ENCODE measurements at regions not wholly inside any gene's neighbourhood (a gene's known extent, or its start where the extent isn't known, plus 50 kb on each side); places are given as distances from the start of the nearest gene placed in this dataset.

- DNase-seq (ENCODE audit: low spot score, unreplicated experiment), result no peak
- H3K27me3 Mint-ChIP-seq, result peaks cover 38% of the 10 kb centered on the region
- H3K9me3 Mint-ChIP-seq (ENCODE audit: low read depth), result no peaks in the 10 kb centered on the region
- H3K4me1 Mint-ChIP-seq (ENCODE audit: low read depth), result peaks cover 4% of the 10 kb centered on the region
- TF ChIP-seq CTCF (IDR thresholded peaks at IDR 0.05; ENCODE audit: unreplicated experiment), result no peak
- no peaks in the 10 kb centered on the region for H3K36me3 Mint-ChIP-seq (ENCODE audit: insufficient read depth)
- H3K27ac Mint-ChIP-seq, result no peak overlapping the region
- H3K4me3 Mint-ChIP-seq (ENCODE audit: low read depth), result no peak overlapping the region
Measured at GRCh38 chr1:108034396-108034795, 69.4 kb upstream of the VAV3 start.

- H3K27ac Mint-ChIP-seq, result no peak overlapping the region
- H3K4me1 Mint-ChIP-seq (ENCODE audit: low read depth), result peaks cover 4% of the 10 kb centered on the region
- H3K27me3 Mint-ChIP-seq, result peaks cover 36% of the 10 kb centered on the region
- H3K36me3 Mint-ChIP-seq (ENCODE audit: insufficient read depth), result no peaks in the 10 kb centered on the region
- TF ChIP-seq CTCF (IDR thresholded peaks at IDR 0.05; ENCODE audit: unreplicated experiment), result no peak
- no peak for DNase-seq (ENCODE audit: low spot score, unreplicated experiment)
- H3K4me3 Mint-ChIP-seq (ENCODE audit: low read depth), result no peak overlapping the region
- H3K9me3 Mint-ChIP-seq (ENCODE audit: low read depth), result no peaks in the 10 kb centered on the region
Measured at GRCh38 chr1:108033550-108033951, 68.6 kb upstream of the VAV3 start.

GRCh38 chr1:108028841-108029388 is 63.9 kb upstream of the VAV3 start:
- H3K4me1 Mint-ChIP-seq (ENCODE audit: low read depth), result peaks cover 2% of the 10 kb centered on the region
- H3K9me3 Mint-ChIP-seq (ENCODE audit: low read depth), result peaks cover 4% of the 10 kb centered on the region
- no peak for DNase-seq (ENCODE audit: low spot score, unreplicated experiment)
- no peak overlapping the region for H3K4me3 Mint-ChIP-seq (ENCODE audit: low read depth)
- H3K27ac Mint-ChIP-seq, result no peak overlapping the region
- peaks cover 33% of the 10 kb centered on the region for H3K27me3 Mint-ChIP-seq
- H3K36me3 Mint-ChIP-seq (ENCODE audit: insufficient read depth), result no peaks in the 10 kb centered on the region
- TF ChIP-seq CTCF (IDR thresholded peaks at IDR 0.05; ENCODE audit: unreplicated experiment), result no peak

- no peak overlapping the region for H3K27ac Mint-ChIP-seq
- H3K27me3 Mint-ChIP-seq, result peaks cover 26% of the 10 kb centered on the region
- H3K9me3 Mint-ChIP-seq (ENCODE audit: low read depth), result peaks cover 4% of the 10 kb centered on the region
- no peak for DNase-seq (ENCODE audit: low spot score, unreplicated experiment)
- H3K36me3 Mint-ChIP-seq (ENCODE audit: insufficient read depth), result no peaks in the 10 kb centered on the region
- no peaks in the 10 kb centered on the region for H3K4me1 Mint-ChIP-seq (ENCODE audit: low read depth)
- H3K4me3 Mint-ChIP-seq (ENCODE audit: low read depth), result no peak overlapping the region
- no peak for TF ChIP-seq CTCF (IDR thresholded peaks at IDR 0.05; ENCODE audit: unreplicated experiment)
Measured at GRCh38 chr1:108027389-108027788, 62.4 kb upstream of the VAV3 start.

- no peaks in the 10 kb centered on the region for H3K4me1 Mint-ChIP-seq (ENCODE audit: low read depth)
- peaks cover 9% of the 10 kb centered on the region for H3K27me3 Mint-ChIP-seq
- no peak overlapping the region for H3K27ac Mint-ChIP-seq
- H3K4me3 Mint-ChIP-seq (ENCODE audit: low read depth), result no peak overlapping the region
- H3K9me3 Mint-ChIP-seq (ENCODE audit: low read depth), result peaks cover 3% of the 10 kb centered on the region
- no peak for DNase-seq (ENCODE audit: low spot score, unreplicated experiment)
- no peaks in the 10 kb centered on the region for H3K36me3 Mint-ChIP-seq (ENCODE audit: insufficient read depth)
- TF ChIP-seq CTCF (IDR thresholded peaks at IDR 0.05; ENCODE audit: unreplicated experiment), result no peak
Measured at GRCh38 chr1:108017698-108018097, 52.7 kb upstream of the VAV3 start.
